Suprapubic skin (tissue), 4 donors: ENCODE measurements at regions not wholly inside any gene's neighbourhood (a gene's known extent, or its start where the extent isn't known, plus 50 kb on each side); places are given as distances from the start of the nearest gene placed in this dataset.

ENCODE experiments used
- DNase-seq, 2 donors: peaks; one replicate each; pipeline ENCODE4 v3.0.0-alpha.2; 2019; ENCODE audit warnings: low spot score in 2 of 2
- H3K27ac ChIP-seq: fragments of 200-600 bp; sonication (generic); one replicate; pipeline ENCODE4 v1.5.1; 2019
- H3K27me3 ChIP-seq: fragments of 200-600 bp; sonication (generic); one replicate; pipeline ENCODE4 v1.5.1; 2019
- H3K36me3 ChIP-seq: fragments of 200-600 bp; sonication (generic); one replicate; pipeline ENCODE4 v1.5.1; 2019
- H3K4me1 ChIP-seq: fragments of 200-600 bp; sonication (generic); one replicate; pipeline ENCODE4 v1.5.1; 2019
- H3K4me3 ChIP-seq: fragments of 200-600 bp; sonication (generic); one replicate; pipeline ENCODE4 v1.5.1; 2019; ENCODE audit warnings: mild to moderate bottlenecking
- H3K9me3 ChIP-seq: fragments of 200-600 bp; sonication (generic); one replicate; pipeline ENCODE4 v1.5.1; 2019
- CTCF ChIP-seq, 2 donors: fragments of 200-600 bp in 1 of 2; fragments of 450-650 bp in 1 of 2; sonication (generic) in 1 of 2; IDR thresholded peaks; one replicate each; pipeline ENCODE4 v1.5.1; 2016 to 2019; ENCODE audit warnings: antibody characterized with exemption in 2 of 2, mild to moderate bottlenecking in 1 of 2, moderate library complexity in 1 of 2
- EP300 ChIP-seq: sonication (generic); formaldehyde crosslinking; IDR thresholded peaks from one replicate; pipeline ENCODE4 v1.6.1; 2017; ENCODE audit warnings: antibody characterized with exemption
- POLR2A ChIP-seq, 2 donors: fragments of 450-650 bp; IDR thresholded peaks; one replicate each; pipeline ENCODE4 v1.6.1; 2017; ENCODE audit warnings: antibody characterized with exemption in 2 of 2, mild to moderate bottlenecking in 2 of 2, moderate library complexity in 2 of 2
- POLR2AphosphoS5 ChIP-seq, 3 donors: sonication (generic); formaldehyde crosslinking; IDR thresholded peaks; one replicate each; pipeline ENCODE4 v1.6.1; 2017; ENCODE audit warnings: antibody characterized with exemption in 3 of 3
- WGBS: methylation state at CpG from one replicate; pipeline ENCODE4 v1.1.5; 2018; 5-methylcytosine and 5-hydroxymethylcytosine counted together

- WGBS = 59% methylated on average over 1 of the region's 1 CpG
- no peak for TF ChIP-seq POLR2AphosphoS5 (IDR thresholded peaks at IDR 0.05)
- no peak for TF ChIP-seq CTCF (IDR thresholded peaks at IDR 0.05)
- TF ChIP-seq EP300 = no peak
- TF ChIP-seq POLR2A (IDR thresholded peaks at IDR 0.05) = no peak
Observed at GRCh38 chr4:107166873-107167450, 130.8 kb upstream of the DKK2 start.

GRCh38 chr4:107166181-107166580 is 130.1 kb upstream of the DKK2 start:
- no peak overlapping the region for H3K27ac ChIP-seq
- H3K9me3 ChIP-seq = peaks cover 6% of the 10 kb centered on the region
- no peaks in the 10 kb centered on the region for H3K36me3 ChIP-seq
- H3K4me3 ChIP-seq = no peak overlapping the region
- H3K4me1 ChIP-seq = no peaks in the 10 kb centered on the region
- TF ChIP-seq EP300 (no peak), CTCF (IDR thresholded peaks at IDR 0.05) (no peak), POLR2A (IDR thresholded peaks at IDR 0.05) (no peak), POLR2AphosphoS5 (IDR thresholded peaks at IDR 0.05) (no peak)
- no peak for DNase-seq
- no peaks in the 10 kb centered on the region for H3K27me3 ChIP-seq

More at GRCh38 chr4:107166873-107167450, 130.8 kb upstream of the DKK2 start:
- Histone ChIP-seq H3K36me3 (no peaks in the 10 kb centered on the region), H3K27me3 (no peaks in the 10 kb centered on the region), H3K4me1 (no peaks in the 10 kb centered on the region), H3K4me3 (no peak overlapping the region), H3K27ac (no peak overlapping the region), H3K9me3 (peaks cover 6% of the 10 kb centered on the region)
- DNase-seq = no peak

GRCh38 chr4:107164962-107165475 is 128.9 kb upstream of the DKK2 start:
- Histone ChIP-seq H3K27ac (no peak overlapping the region), H3K27me3 (no peaks in the 10 kb centered on the region), H3K9me3 (peaks cover 6% of the 10 kb centered on the region), H3K4me3 (no peak overlapping the region), H3K36me3 (no peaks in the 10 kb centered on the region), H3K4me1 (no peaks in the 10 kb centered on the region)
- TF ChIP-seq CTCF (IDR thresholded peaks at IDR 0.05) (no peak), POLR2AphosphoS5 (IDR thresholded peaks at IDR 0.05) (no peak)
- 70% methylated on average over 2 of the region's 2 CpGs for WGBS
- no peak for DNase-seq

GRCh38 chr4:107156443-107156842 is 120.3 kb upstream of the DKK2 start:
- no peaks in the 10 kb centered on the region for H3K9me3 ChIP-seq
- H3K4me3 ChIP-seq = no peak overlapping the region
- H3K36me3 ChIP-seq = no peaks in the 10 kb centered on the region
- no peaks in the 10 kb centered on the region for H3K27me3 ChIP-seq
- H3K4me1 ChIP-seq = no peaks in the 10 kb centered on the region
- no peak for DNase-seq
- TF ChIP-seq EP300 (no peak), POLR2AphosphoS5 (IDR thresholded peaks at IDR 0.05) (no peak)
- no peak overlapping the region for H3K27ac ChIP-seq

GRCh38 chr4:107155366-107155765 is 119.3 kb upstream of the DKK2 start:
- WGBS = 64% methylated on average over 2 of the region's 2 CpGs
- no peak overlapping the region for H3K4me3 ChIP-seq
- TF ChIP-seq EP300 (no peak), CTCF (IDR thresholded peaks at IDR 0.05) (no peak), POLR2AphosphoS5 (IDR thresholded peaks at IDR 0.05) (no peak), POLR2A (IDR thresholded peaks at IDR 0.05) (no peak)
- H3K4me1 ChIP-seq = no peaks in the 10 kb centered on the region
- no peaks in the 10 kb centered on the region for H3K27me3 ChIP-seq
- no peaks in the 10 kb centered on the region for H3K9me3 ChIP-seq
- no peak for DNase-seq
- H3K36me3 ChIP-seq = no peaks in the 10 kb centered on the region
- no peak overlapping the region for H3K27ac ChIP-seq

- Histone ChIP-seq H3K27me3 (no peaks in the 10 kb centered on the region), H3K4me3 (no peak overlapping the region), H3K4me1 (no peaks in the 10 kb centered on the region), H3K36me3 (no peaks in the 10 kb centered on the region), H3K27ac (no peak overlapping the region), H3K9me3 (no peaks in the 10 kb centered on the region)
- DNase-seq = no peak
- 38% methylated on average over 2 of the region's 2 CpGs for WGBS
- TF ChIP-seq POLR2AphosphoS5 (IDR thresholded peaks at IDR 0.05) (no peak), CTCF (IDR thresholded peaks at IDR 0.05) (no peak), EP300 (no peak), POLR2A (IDR thresholded peaks at IDR 0.05) (no peak)
Observed at GRCh38 chr4:107153956-107154355, 117.8 kb upstream of the DKK2 start.
